Muscle layer of duodenum (tissue), 2 donors: ENCODE measurements at regions not wholly inside any gene's neighbourhood (a gene's known extent, or its start where the extent isn't known, plus 50 kb on each side); places are given as distances from the start of the nearest gene placed in this dataset.
"Not testable (repeated sequence)": the region's sequence is repeated elsewhere in the genome, so short reads cannot be mapped to it uniquely, and the experiment has no call there.

Source experiments
- H3K27ac ChIP-seq: one replicate; pipeline ENCODE4 v1.7.0; 2013; ENCODE audit warnings: mild to moderate bottlenecking, low read length
- H3K27me3 ChIP-seq: one replicate; pipeline ENCODE4 v1.7.0; 2013; ENCODE audit warnings: low read depth, mild to moderate bottlenecking, control low read depth, low read length
- H3K36me3 ChIP-seq, 2 donors: one replicate each; pipeline ENCODE4 v1.7.0; 2013; ENCODE audit warnings: low read length in 2 of 2, control low read depth in 1 of 2, mild to moderate bottlenecking in 1 of 2; ENCODE audit not compliant: insufficient read depth in 2 of 2, control insufficient read depth in 1 of 2
- H3K4me1 ChIP-seq, 2 donors: one replicate each; pipeline ENCODE4 v1.7.0; 2013; ENCODE audit warnings: low read length in 2 of 2, mild to moderate bottlenecking in 2 of 2, control low read depth in 1 of 2, moderate library complexity in 1 of 2; ENCODE audit not compliant: insufficient read depth in 2 of 2, control insufficient read depth in 1 of 2
- H3K4me3 ChIP-seq, 2 donors: one replicate each; pipeline ENCODE4 v1.7.0; 2013; ENCODE audit warnings: low read length in 2 of 2, low read depth in 1 of 2, mild to moderate bottlenecking in 1 of 2
- H3K9me3 ChIP-seq, 2 donors: one replicate each; pipeline ENCODE4 v1.7.0; 2013; ENCODE audit warnings: low read length in 2 of 2, control low read depth in 1 of 2, mild to moderate bottlenecking in 1 of 2; ENCODE audit not compliant: control insufficient read depth in 1 of 2
- donor health status: healthy.

DNA sequence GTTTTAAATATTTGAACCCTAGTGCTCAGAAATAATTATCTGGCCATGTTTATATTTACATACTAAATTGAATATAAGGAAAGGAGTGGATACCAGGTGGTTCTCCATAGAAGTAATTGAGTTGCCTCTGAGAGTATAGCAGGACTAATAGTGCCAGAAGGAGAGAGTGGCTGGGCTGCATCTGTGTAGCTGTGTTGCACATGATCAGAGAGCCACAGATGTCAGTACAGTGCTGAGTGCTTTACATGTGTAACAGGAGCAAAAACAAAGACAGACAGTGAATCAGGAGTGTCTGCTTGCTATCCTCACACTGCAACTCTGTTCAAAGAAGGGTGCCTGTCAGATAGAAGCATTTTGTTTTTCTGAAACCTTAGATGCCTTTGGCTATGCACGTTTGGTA lies 353.9 kb upstream of the PAPPA start:
- no peak overlapping the region for H3K27ac ChIP-seq
- no peak overlapping the region for H3K4me3 ChIP-seq
- H3K27me3 ChIP-seq, result no peaks in the 10 kb centered on the region
- H3K9me3 ChIP-seq, result no peaks in the 10 kb centered on the region
- no peaks in the 10 kb centered on the region for H3K4me1 ChIP-seq
- no peaks in the 10 kb centered on the region for H3K36me3 ChIP-seq

- H3K4me3 ChIP-seq, result no peak overlapping the region
- no peak overlapping the region for H3K27ac ChIP-seq
- no peaks in the 10 kb centered on the region for H3K27me3 ChIP-seq
- H3K9me3 ChIP-seq, result no peaks in the 10 kb centered on the region
- H3K36me3 ChIP-seq, result no peaks in the 10 kb centered on the region
- H3K4me1 ChIP-seq, result no peaks in the 10 kb centered on the region
Observed at GRCh38 chr9:115804206-115804605, 349.4 kb upstream of the PAPPA start.

- Histone ChIP-seq H3K36me3 (no peaks in the 10 kb centered on the region), H3K9me3 (no peaks in the 10 kb centered on the region), H3K4me3 (no peak overlapping the region), H3K27me3 (no peaks in the 10 kb centered on the region), H3K27ac (no peak overlapping the region), H3K4me1 (no peaks in the 10 kb centered on the region)
Observed at GRCh38 chr9:115808108-115808507, 345.5 kb upstream of the PAPPA start.

DNA sequence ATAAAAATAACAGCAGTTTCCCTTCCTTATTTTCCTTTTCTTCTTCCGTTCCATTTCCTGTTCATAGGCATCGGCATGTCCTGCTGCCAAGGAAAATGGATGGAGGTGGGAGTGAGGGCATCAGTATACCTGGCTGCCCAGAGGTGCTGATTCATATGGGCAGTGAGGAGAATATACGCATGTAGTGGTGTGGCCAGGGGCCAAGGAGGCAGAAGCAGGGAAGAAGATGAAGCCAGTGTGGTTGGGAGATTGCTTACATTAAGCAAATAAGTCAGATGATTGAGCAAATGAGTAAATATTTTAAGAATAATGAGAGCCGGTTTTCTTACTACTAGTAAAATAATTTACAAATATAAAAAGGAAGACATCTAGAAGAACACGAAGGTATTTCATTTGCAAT lies 344.9 kb upstream of the PAPPA start:
- H3K4me3 ChIP-seq, result no peak overlapping the region
- H3K27ac ChIP-seq, result no peak overlapping the region
- no peaks in the 10 kb centered on the region for H3K36me3 ChIP-seq
- H3K9me3 ChIP-seq, result no peaks in the 10 kb centered on the region
- no peaks in the 10 kb centered on the region for H3K27me3 ChIP-seq
- no peaks in the 10 kb centered on the region for H3K4me1 ChIP-seq

DNA sequence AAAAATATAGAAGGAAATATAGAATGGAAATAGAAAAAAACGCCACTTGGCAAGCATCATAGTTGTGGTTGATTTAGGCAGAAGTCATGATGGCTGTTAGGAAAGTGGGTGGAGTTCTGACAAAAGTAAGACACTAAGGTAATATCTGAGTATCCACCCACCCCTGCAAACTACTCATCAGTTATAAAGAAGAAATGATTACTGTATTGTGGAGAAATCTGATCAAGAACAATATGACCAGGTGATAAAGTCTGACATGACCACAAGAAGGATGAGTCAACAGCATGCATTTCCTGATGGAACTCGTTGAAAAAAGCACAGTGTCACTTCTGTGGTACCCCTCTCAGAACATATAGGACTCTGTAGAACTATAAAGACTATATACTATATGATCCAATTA lies 343.4 kb upstream of the PAPPA start:
- Histone ChIP-seq H3K4me3 (no peak overlapping the region), H3K36me3 (no peaks in the 10 kb centered on the region), H3K4me1 (no peaks in the 10 kb centered on the region), H3K9me3 (no peaks in the 10 kb centered on the region), H3K27ac (no peak overlapping the region), H3K27me3 (no peaks in the 10 kb centered on the region)

DNA sequence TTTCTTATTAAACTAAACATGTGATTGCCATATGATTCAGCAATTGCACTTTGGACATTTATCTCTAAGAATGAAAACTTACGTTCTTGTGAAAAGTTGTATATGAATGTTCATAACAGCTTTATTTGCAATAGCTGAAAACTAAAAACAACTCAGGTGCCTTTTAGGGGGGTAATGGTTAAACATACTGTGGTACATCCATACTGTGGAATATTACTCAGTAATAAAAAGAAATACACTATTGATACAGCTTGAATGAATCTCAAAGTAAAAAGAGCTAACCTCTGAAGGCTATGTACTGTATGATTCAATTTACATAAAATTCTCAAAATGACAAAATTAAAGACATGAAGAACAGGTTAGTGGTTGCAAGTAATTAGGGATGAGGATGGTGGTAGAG lies 339.5 kb upstream of the PAPPA start:
- no peak overlapping the region for H3K27ac ChIP-seq
- no peaks in the 10 kb centered on the region for H3K4me1 ChIP-seq
- H3K9me3 ChIP-seq, result no peaks in the 10 kb centered on the region
- no peak overlapping the region for H3K4me3 ChIP-seq
- no peaks in the 10 kb centered on the region for H3K27me3 ChIP-seq
- H3K36me3 ChIP-seq, result no peaks in the 10 kb centered on the region

DNA sequence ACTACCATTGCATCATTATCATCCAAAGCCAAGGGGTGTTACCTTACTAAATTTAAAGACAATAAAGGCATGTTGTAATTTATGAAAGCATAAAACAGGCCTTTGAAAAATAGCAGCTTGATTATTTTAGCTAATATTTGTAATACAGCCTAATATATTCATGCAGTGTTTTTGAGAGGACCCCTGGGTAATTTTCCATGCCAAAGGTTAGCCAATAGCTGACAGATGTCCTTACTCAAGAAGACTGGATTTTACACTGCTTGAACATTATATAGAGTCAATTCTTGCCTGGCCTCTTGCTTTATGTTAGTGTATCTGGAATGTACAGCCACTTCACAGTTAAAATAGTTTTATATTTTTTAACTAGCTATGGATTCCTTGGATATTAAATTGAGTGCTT lies 337.8 kb upstream of the PAPPA start:
- no peaks in the 10 kb centered on the region for H3K36me3 ChIP-seq
- no peaks in the 10 kb centered on the region for H3K4me1 ChIP-seq
- H3K27me3 ChIP-seq, result no peaks in the 10 kb centered on the region
- H3K4me3 ChIP-seq, result no peak overlapping the region
- H3K27ac ChIP-seq, result no peak overlapping the region
- no peaks in the 10 kb centered on the region for H3K9me3 ChIP-seq

- H3K4me1 ChIP-seq, H3K4me3 ChIP-seq, H3K27ac ChIP-seq, H3K36me3 ChIP-seq, H3K27me3 ChIP-seq, H3K9me3 ChIP-seq: not testable (repeated sequence)
Observed at GRCh38 chr9:115818651-115819050, 334.9 kb upstream of the PAPPA start.

GRCh38 chr9:115832031-115832430 lies 321.6 kb upstream of the PAPPA start:
- Histone ChIP-seq H3K27me3 (no peaks in the 10 kb centered on the region), H3K4me3 (no peak overlapping the region), H3K27ac (no peak overlapping the region), H3K4me1 (no peaks in the 10 kb centered on the region), H3K9me3 (no peaks in the 10 kb centered on the region), H3K36me3 (no peaks in the 10 kb centered on the region)

GRCh38 chr9:115837618-115838017 lies 316.0 kb upstream of the PAPPA start:
- no peaks in the 10 kb centered on the region for H3K4me1 ChIP-seq
- no peak overlapping the region for H3K27ac ChIP-seq
- H3K36me3 ChIP-seq, result no peaks in the 10 kb centered on the region
- no peaks in the 10 kb centered on the region for H3K27me3 ChIP-seq
- H3K4me3 ChIP-seq, result no peak overlapping the region
- no peaks in the 10 kb centered on the region for H3K9me3 ChIP-seq

- Histone ChIP-seq H3K36me3 (no peaks in the 10 kb centered on the region), H3K4me3 (no peak overlapping the region)
Observed at GRCh38 chr9:115838417-115838816, 315.2 kb upstream of the PAPPA start.

GRCh38 chr9:115844433-115844832 lies 309.2 kb upstream of the PAPPA start:
- H3K4me3 ChIP-seq, H3K36me3 ChIP-seq, H3K9me3 ChIP-seq, H3K4me1 ChIP-seq, H3K27me3 ChIP-seq, H3K27ac ChIP-seq: not testable (repeated sequence)

More at GRCh38 chr9:115838417-115838816, 315.2 kb upstream of the PAPPA start:
- H3K9me3 ChIP-seq, result no peaks in the 10 kb centered on the region
- no peaks in the 10 kb centered on the region for H3K4me1 ChIP-seq
- H3K27me3 ChIP-seq, result no peaks in the 10 kb centered on the region
- H3K27ac ChIP-seq, result no peak overlapping the region
